ENCODE measurements at regions not wholly inside any gene's neighbourhood (a gene's known extent, or its start where the extent isn't known, plus 50 kb on each side); places are given as distances from the start of the nearest gene placed in this dataset.

GRCh38 chr20:40511478-40511877 lies 177.6 kb downstream of the MAFB start:
- no peaks in the 10 kb centered on the region for H3K9me3 Mint-ChIP-seq

GRCh38 chr20:40510622-40511021 lies 178.4 kb downstream of the MAFB start:
- Mint-ChIP-seq H3K36me3 (ENCODE audit: low read depth) (no peaks in the 10 kb centered on the region), H3K27ac (no peak overlapping the region), H3K27me3 (peaks cover 16% of the 10 kb centered on the region), H3K4me1 (ENCODE audit: low read depth) (no peaks in the 10 kb centered on the region), H3K4me3 (no peak overlapping the region), H3K9me3 (no peaks in the 10 kb centered on the region)
- peaks cover 0 to 4% of the 10 kb centered on the region in 2 experiments for H3K9me3 ChIP-seq (ENCODE audit: control insufficient read depth in 1 of 2, insufficient read depth in 1 of 2, low read length in 2 of 2)
- no peaks in the 10 kb centered on the region for H3K4me1 ChIP-seq (ENCODE audit: insufficient read depth, low read length)
- H3K4me3 ChIP-seq (ENCODE audit: low read length), result no peak overlapping the region
- intact Hi-C loops (cut with DNase I, micrococcal nuclease), result no loop called here
- ChIA-PET POLR2A (no interaction called here), CTCF (no interaction called here)
- H3K36me3 ChIP-seq (ENCODE audit: insufficient read depth, low read length), result no peaks in the 10 kb centered on the region
- DNase-seq (no peak), ATAC-seq (ENCODE audit: poor library complexity) (no peak)
- H3K27ac ChIP-seq (ENCODE audit: low read depth in 1 of 2, low read length in 2 of 2), result no peak overlapping the region
- no peaks in the 10 kb centered on the region for H3K27me3 ChIP-seq (ENCODE audit: control insufficient read depth in 1 of 2, insufficient read depth in 2 of 2, low read length in 2 of 2)
- TF ChIP-seq, protein P1, sequence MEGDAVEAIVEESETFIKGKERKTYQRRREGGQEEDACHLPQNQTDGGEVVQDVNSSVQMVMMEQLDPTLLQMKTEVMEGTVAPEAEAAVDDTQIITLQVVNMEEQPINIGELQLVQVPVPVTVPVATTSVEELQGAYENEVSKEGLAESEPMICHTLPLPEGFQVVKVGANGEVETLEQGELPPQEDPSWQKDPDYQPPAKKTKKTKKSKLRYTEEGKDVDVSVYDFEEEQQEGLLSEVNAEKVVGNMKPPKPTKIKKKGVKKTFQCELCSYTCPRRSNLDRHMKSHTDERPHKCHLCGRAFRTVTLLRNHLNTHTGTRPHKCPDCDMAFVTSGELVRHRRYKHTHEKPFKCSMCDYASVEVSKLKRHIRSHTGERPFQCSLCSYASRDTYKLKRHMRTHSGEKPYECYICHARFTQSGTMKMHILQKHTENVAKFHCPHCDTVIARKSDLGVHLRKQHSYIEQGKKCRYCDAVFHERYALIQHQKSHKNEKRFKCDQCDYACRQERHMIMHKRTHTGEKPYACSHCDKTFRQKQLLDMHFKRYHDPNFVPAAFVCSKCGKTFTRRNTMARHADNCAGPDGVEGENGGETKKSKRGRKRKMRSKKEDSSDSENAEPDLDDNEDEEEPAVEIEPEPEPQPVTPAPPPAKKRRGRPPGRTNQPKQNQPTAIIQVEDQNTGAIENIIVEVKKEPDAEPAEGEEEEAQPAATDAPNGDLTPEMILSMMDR (IDR thresholded peaks at IDR 0.05), result no peak

More at GRCh38 chr20:40511478-40511877, 177.6 kb downstream of the MAFB start:
- H3K36me3 ChIP-seq (ENCODE audit: insufficient read depth, low read length), result no peaks in the 10 kb centered on the region
- no peaks in the 10 kb centered on the region for H3K36me3 Mint-ChIP-seq (ENCODE audit: low read depth)
- H3K4me3 Mint-ChIP-seq, result no peak overlapping the region
- no peak overlapping the region for H3K27ac Mint-ChIP-seq
- ATAC-seq (ENCODE audit: poor library complexity), result no peak
- no peak for DNase-seq
- no peaks in the 10 kb centered on the region for H3K27me3 ChIP-seq (ENCODE audit: control insufficient read depth in 1 of 2, insufficient read depth in 2 of 2, low read length in 2 of 2)
- peaks cover 16% of the 10 kb centered on the region for H3K27me3 Mint-ChIP-seq
- H3K9me3 ChIP-seq (ENCODE audit: control insufficient read depth in 1 of 2, insufficient read depth in 1 of 2, low read length in 2 of 2), result peaks cover 0 to 3% of the 10 kb centered on the region in 2 experiments
- CTCF ChIA-PET, result no interaction called here
- intact Hi-C loops (cut with DNase I, micrococcal nuclease), result no loop called here
- POLR2A ChIA-PET, result no interaction called here
- TF ChIP-seq, protein P1 (IDR thresholded peaks at IDR 0.05), result no peak
- H3K4me1 Mint-ChIP-seq (ENCODE audit: low read depth), result no peaks in the 10 kb centered on the region
- H3K4me1 ChIP-seq (ENCODE audit: insufficient read depth, low read length), result no peaks in the 10 kb centered on the region
- no peak overlapping the region for H3K4me3 ChIP-seq (ENCODE audit: low read length)
- no peak overlapping the region for H3K27ac ChIP-seq (ENCODE audit: low read depth in 1 of 2, low read length in 2 of 2)

- H3K4me3 ChIP-seq (ENCODE audit: low read length), result no peak overlapping the region
- Mint-ChIP-seq H3K9me3 (no peaks in the 10 kb centered on the region), H3K27me3 (peaks cover 10% of the 10 kb centered on the region), H3K4me3 (no peak overlapping the region), H3K27ac (no peak overlapping the region), H3K4me1 (ENCODE audit: low read depth) (no peaks in the 10 kb centered on the region), H3K36me3 (ENCODE audit: low read depth) (no peaks in the 10 kb centered on the region)
- ChIA-PET POLR2A (no interaction called here), CTCF (no interaction called here)
- intact Hi-C loops (cut with DNase I, micrococcal nuclease), result no loop called here
- no peaks in the 10 kb centered on the region for H3K27me3 ChIP-seq (ENCODE audit: control insufficient read depth in 1 of 2, insufficient read depth in 2 of 2, low read length in 2 of 2)
- H3K9me3 ChIP-seq (ENCODE audit: control insufficient read depth in 1 of 2, insufficient read depth in 1 of 2, low read length in 2 of 2), result peaks cover 0 to 4% of the 10 kb centered on the region in 2 experiments
- ATAC-seq (ENCODE audit: poor library complexity), result no peak
- H3K4me1 ChIP-seq (ENCODE audit: insufficient read depth, low read length), result no peaks in the 10 kb centered on the region
- H3K36me3 ChIP-seq (ENCODE audit: insufficient read depth, low read length), result no peaks in the 10 kb centered on the region
- TF ChIP-seq, protein P1 (IDR thresholded peaks at IDR 0.05), result no peak
- H3K27ac ChIP-seq (ENCODE audit: low read depth in 1 of 2, low read length in 2 of 2), result no peak overlapping the region
- DNase-seq, result no peak
Measured at GRCh38 chr20:40508821-40509220, 180.2 kb downstream of the MAFB start.
